NCI-H524 treated with DMSO at 0.1 percent for 48 hours (cell line): ENCODE measurements at regions not wholly inside any gene's neighbourhood (a gene's known extent, or its start where the extent isn't known, plus 50 kb on each side); places are given as distances from the start of the nearest gene placed in this dataset.
"Not testable (repeated sequence)": the region's sequence is repeated elsewhere in the genome, so short reads cannot be mapped to it uniquely, and the experiment has no call there.

Source experiments
- DNase-seq: peaks from one replicate; lab custom pipeline; 2025; lab: John Stamatoyannopoulos, UW

DNA sequence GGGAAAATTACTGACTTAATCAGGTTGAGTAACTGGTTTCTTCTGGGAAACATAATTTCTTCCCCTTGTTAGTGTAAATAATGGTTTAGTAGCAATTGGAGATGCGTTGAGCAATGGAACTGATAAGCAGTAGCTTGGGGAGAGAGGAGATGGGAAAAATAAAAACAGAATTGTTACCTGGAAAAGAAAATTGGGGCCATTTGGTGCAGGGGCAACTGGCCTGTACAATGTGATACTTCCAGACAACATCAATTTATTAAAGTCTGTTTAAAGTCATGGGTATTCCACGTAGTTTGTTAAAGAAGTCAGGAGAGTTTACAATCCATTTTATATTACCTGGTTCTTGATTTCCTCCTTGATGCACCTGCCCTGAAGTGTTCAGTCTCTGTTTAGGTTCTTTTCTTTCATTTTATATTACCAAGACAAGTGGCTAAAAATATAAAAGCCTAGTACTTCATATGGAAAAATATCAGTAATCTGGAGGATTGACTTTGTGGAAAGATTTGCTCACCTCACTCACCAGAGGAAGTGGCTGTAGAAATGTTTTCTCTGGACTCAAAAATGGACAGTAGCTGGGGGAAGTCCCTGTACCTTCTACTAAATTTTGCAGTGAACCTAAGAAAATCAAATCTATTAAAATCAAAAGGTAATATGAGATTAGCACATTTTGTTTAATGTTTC lies 161.0 kb downstream of the DDX1 start:
- DNase-seq = no peak

DNA sequence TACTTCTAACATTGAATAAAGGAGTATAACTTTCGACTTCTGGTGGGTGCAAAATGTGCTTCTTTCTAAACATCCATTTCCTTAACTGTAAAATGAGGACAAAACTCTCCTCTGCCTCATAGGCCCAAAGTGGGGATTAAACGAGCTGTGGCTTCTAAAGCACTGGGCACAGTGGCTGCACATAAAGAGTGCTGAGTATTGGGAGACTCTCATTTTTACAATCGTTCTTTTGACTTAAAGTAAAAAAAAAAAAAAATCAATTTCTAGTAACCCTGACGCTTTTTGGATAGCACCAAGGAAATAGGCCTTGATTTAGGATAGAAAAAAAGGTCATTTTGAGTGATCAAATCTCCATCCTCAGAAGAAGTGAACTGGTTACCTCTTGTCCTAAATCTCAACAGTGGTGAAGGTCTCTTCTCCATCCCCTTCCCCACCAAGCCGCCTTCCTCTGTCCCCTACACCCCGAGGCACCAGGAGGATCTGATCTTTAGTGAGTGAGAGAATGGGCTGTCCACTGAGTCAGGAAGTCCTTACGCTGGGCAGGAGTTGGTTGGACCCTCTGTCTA lies 161.6 kb downstream of the DDX1 start:
- DNase-seq = no peak

DNA sequence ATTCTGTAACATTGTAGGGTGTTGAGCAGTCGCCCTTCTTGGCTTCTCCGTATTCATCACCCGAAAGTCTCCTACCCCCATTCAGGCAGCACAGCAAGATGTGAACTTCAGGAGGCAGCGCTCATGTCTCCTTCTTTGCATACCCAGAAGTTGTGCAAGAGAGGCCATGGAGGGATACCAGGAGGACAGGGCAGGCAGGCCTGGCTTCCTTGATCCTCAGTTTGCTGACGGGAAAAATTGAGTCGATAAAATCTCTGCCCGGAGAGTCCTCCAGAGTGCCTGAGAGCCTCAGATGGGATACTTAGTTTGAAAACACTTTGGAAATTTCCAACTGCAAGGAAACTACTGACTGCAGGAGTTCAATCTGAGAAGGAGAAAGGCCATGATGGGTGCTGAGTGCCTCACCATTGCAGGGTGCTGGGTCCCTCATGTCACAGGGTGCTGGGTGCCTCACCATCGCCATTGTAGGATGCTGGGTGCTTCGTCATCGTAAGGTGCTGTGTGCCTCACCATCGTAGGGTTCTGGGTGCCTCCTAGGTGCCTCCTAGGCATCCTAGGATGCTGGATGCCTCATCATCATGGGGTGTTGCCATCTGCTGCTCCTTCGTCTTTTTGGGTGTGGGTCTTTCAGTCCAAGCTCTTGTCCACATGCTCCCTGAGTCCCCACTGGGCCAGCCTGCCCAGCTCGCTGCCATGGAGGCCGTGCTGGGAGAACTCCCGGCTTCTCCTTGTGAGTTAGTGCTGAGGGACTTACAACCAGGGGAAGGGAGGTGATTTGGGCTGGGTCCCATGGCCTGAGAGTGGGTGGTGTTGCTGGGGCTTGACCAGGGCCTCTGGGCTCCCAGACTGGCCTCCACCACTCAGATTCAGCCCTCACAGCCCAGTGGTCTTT lies 162.4 kb downstream of the DDX1 start:
- no peak for DNase-seq

DNA sequence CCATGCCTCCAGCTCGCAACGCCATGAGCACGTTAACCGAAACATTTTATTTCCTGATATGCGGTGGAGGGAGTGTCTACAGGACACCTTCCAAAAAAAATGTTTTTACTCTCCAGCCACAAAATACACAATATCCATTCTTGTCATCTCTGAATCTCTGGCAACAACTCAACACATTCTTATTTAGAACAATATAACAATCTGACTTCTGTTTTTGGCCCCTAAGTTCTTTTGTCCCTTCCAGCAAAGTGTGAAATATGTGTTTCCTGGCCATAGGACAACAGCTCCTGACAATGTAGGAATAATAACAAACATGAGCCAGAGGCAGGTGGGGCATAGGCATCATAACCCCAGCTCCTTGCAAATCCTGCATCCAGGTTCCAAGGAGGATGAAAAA lies 163.0 kb downstream of the DDX1 start:
- no peak for DNase-seq

DNA sequence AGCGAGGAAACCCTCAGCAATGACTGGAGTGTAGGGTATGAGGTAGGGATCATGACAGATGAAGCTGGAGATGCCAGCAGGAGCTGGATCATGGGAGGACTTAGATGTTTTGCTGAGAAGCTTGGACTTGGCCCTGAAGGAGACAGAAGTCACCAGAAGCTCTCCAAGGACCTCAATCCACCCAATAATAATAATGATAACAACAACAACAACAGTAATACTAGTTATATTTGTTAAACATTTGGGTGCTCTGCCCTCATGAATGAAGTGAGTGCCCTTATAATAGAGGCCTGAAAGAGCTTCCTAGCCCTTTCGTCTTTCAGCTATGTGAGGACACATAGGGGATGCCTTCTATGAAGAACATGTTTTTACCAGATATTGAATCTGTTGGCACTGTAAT lies 163.9 kb downstream of the DDX1 start:
- no peak for DNase-seq

DNA sequence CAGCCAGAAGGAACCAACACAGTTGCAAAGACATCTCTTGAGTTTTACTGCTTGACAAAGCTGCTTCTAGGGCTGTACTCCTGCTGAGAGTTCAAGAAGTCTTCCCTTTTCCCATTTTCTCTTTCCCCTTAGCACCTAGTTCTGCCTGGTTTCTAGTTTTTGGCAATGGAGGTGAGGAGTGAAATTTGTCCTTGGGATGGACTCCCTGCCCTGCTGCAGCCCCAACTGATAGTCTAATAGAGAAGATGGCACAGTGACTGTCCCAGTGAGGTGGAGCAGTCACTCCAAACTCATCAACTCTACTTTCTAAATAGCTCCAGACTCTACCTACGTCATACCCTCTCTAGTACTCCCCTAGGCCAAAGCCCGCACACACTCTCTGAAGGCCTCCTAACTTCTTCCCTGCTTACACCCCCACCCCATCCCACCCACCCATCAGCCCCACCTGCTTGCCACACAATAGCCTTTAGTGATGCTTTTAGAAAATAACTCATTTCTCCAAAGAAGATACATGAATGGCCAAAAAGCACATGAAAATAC lies 164.4 kb downstream of the DDX1 start:
- DNase-seq = no peak

DNA sequence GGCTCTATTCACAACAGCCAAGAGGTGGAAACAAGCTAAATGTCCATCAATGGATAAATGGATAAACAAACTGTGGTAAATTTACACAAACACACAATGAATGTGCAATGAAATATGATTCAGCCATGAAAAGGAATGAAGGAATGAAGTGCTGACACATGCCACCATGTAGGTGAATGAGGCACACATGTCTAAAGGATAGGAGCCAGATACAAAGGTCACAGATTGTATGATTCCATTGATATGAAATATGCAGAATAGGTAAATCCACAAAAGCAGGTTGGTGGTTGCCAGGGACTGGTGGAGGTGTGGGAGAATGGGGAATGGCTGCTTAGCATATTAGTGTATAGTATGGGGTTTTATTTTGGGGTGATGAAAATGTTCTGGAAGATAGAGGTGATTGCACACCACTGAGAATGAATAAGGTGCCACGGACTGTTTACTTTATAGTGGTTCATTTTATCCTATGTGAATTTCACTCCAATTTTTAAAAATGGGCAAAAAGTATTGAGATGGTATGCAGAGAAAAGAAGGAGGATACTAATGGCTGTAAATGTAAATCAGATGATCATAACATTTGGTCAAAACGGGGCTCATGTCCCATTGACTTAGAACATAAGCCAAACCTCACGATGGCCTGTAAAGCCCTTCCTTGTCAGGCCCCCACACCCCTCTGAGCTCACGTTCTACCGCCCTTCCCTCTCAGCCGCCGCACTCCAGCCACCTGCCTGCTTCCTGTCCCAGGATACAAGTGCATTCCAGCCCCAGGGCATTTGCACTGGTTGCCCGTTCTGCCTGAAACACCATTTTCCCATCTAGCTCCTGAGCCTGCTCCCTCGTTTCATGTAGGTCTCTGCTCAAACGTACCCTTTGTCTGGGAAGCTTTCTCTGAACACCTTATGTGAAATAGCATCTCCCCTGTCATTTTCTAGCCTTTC lies 165.5 kb downstream of the DDX1 start:
- no peak for DNase-seq

DNA sequence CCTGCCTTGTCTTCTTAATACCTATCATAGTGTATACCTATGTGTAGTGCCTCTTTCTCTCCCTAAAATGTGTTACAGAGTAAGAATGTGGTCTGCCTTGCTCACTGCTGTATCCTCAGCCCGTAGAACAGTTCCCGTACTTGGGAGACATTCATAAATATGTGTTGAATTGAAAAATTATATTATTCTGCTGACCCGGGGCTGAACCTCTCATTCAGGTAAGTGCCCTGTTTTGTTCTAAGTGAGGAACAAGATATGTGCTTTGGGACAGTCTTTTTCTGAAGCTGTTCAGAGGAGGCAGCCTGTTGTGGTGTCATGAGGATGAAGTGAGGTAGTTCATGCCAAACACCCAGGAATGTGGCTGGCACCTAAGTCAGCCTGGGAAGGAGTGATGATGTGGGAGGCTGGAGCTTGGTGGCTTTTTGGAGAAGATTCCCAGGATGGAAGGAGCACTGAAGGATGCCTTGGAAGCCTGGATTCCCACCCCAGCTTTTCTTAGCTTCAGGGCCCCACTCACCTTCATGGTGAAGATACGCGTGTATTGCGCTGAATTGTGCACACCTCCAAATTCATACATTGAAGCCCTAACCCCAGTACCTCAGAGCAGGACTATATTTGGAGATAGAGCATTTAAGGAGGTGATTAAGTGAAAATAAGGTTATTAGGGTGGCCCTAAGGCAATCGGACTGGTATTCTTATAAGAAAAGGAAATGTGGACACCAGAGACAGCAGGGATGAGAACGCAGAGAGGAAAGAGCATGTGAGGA lies 166.3 kb downstream of the DDX1 start:
- no peak for DNase-seq

DNA sequence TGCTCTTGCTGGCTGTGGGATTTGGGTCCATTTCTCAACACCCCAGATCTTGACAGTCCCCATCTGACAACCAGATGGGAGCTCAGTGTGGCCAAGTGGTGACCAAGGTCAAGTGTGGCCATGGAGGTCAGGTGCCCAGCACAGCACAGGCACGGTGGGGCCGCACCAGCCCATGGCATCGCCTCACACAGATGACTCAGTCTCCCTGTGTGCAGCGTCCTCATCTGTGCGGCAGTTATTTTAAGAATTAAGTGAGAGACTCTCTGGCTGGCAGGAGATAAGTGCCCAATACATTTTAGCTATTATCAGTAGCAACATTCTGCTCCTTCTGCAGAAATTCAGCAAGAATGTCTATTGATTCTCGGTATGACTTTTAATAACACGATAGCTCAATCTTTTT lies 167.2 kb downstream of the DDX1 start:
- no peak for DNase-seq

DNA sequence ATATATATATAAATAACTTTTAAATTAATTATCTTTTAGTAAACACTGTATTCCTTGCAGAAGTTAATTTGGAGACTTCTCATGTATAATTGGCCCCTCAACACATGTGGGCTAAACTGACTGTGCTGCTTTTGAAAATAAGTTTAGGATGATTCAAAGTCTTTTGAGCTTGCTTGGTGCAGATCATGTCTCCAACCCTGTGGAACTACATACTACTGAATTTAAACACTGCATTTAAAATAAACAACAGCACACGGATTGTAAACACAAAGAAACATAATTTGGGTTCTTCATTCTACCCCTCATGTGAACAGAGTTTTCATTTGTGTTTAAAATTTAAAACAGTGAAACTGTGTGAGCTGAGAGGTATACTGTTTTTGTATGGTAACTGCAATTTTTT lies 167.7 kb downstream of the DDX1 start:
- DNase-seq = no peak

DNA sequence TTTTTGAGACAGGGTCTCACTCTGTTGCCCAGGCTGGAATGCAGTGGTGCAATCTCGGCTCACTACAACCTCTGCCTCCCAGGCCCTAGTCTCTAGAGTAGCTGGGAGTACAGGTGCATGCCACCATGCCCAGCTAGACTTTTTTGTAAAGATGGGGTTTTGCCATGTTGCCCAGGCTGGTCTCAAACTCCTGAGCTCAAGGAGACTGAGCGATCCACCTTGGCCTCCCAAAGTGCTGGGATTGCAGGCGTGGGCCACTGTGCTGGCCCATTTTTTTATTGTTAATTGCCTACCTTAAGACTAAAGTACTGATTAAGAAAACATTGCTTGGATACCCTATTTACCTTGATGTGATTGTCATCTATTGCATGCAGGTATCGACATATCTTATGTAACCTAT lies 168.1 kb downstream of the DDX1 start:
- not testable (repeated sequence) for DNase-seq

DNA sequence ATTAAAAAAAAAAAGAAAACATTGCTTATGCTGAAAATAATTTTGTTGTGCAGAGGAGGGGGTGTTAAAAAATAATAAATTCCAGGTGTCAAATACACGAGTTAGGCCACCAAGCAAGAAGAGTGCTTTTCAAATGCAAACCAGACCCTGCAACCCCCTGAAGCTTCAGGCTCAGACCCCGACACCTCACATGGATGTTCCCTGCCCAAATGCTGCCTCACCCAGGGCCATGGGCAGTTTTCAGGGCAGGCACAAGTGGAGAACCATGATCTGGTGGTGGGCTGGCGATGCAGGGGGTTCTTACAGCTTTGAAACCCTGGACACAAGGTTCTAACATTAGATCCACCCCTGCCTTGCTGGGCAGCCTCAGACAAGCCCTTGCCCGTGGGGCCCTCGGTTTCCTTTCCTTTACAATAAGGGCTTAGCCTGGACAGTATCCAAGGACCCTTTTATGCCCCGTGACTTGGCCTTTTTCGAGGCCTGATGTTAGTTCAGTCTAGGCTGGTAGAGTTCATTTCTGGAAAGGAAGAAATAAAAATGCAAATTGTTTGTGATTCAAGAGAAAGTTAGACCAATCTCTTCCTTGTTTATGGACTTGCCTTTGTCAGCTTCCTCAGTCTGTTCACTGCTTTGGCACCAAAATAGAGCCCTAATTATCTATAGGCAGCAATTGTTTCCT lies 168.7 kb downstream of the DDX1 start:
- DNase-seq = no peak

DNA sequence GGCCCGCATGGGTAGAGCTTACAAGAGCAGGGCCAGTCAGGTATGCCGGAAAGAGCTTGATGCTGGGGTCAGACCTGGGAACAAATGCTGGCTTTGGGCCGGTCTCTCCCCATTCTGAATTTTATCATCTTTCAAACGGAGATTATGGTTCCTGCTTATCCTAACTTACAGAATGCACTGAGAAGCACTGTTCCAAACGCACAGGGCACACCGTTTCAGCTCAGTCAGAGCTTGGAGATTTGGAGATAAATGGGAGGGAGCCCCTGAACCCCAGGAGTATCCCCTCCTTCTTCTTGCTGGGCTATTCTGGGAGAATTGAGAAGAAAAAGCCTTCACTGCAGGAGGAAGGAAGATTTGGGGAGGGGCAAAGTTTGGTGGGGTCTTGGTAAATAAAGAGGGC lies 169.4 kb downstream of the DDX1 start:
- DNase-seq = no peak

DNA sequence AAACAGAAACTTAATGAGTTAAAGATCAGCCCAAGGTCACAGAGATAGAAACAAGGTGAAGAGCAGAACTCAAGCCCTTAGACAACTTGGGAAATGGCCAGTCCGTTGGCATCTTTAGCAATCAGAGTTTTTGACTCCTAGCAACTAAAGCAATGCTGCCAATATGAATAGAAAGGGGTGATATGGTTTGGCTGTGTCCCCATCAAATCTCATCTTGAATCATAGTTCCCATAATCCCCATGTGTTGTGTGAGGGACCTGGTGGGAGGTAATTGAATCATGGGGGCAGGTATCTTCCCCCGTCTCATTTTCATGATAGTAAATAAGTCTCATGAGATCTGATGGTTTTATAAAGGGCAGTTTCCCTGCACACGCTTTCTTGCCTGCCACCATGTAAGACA lies 170.2 kb downstream of the DDX1 start:
- no peak for DNase-seq

DNA sequence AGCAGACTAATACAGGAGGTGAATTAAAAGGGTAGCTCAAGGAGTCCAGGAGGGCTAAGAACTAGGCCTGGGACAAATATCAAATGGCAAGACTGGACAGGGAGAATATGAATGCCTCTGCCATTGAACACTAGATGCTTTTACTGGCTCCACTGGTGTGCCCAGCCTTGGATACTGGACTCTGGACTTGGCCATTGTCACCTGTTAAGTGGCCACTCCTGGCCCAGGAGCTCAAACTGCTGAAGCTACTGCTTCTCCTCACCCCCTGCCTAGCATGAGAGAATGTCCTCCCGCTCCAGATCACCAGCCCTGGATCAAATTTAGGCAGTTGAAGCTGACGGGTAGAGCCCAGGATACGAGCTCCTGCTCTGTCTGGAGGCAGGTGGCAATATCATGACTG lies 170.8 kb downstream of the DDX1 start:
- DNase-seq = no peak

DNA sequence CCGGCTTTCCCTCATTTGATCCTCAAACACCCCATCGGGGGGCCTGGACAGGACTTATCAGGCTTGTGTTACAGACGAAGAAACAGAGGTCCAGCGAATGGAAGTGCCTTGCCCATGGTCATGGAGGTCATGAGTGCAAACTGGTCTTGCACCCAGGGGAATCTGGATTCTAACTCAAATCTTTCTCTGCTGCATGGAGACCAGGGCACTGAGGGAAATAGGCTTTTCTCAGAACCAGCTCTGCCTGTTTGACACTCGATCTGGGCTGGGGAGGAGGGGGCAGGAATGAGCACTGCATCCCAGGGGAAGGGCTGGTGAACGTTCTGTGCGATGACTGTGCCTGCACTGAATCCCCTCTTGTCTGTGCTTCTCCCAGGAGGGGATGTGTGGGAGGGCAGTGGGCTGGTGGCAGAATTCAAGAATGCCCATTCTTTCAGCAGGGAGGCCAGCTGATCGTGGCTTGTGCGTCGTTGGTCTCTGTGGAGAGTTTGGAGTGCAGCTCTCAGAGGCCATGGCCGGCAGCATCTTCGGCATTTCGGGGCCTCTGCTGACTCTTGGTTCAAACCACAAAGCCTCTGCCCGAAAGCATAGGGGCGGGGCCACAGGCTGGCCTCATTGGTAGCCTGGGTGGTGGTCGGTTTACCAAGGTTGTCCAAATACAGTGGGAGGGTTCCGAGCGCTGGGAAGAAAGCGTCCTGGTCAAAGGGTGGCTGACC lies 171.6 kb downstream of the DDX1 start:
- no peak for DNase-seq

DNA sequence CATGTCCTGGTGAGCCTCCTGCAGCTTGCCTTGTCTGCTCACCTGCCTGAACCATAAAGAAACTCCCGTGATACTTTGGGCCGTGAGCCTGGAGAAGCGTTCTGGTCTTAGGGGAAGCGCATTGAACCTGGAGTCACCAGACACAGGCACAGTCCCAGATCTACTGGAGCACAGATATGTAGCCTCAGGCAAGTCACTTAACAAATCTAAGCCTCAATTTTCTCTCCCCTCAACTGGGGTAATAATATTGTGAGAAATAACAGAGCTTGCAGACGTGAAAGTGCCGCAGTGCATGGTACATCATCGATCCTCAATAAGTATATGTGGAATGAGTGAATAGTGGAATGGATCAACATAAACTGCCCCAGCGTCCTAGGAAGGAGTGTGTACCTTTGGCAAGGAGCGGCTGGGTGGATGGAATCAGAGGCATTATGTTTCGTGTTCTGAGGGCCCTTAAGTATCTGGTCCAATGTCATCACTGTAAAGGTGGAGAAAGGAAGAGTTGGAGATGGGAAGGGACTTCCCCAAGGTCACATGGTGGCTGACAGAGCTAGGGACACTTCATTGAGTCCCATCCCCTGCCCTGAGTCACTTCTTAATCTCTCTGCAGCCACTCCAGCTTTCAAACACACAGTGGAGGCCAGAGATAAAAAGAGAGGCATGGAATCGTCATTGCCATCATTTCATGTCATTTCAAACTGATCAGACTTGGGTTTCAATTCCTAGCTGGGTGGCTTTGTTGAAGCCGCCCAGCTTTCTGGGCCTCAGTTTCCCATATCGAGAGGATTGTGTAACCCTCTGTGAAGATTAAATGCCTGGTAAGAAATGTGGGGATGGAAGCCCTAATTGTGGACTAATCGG lies 172.4 kb downstream of the DDX1 start:
- no peak for DNase-seq

DNA sequence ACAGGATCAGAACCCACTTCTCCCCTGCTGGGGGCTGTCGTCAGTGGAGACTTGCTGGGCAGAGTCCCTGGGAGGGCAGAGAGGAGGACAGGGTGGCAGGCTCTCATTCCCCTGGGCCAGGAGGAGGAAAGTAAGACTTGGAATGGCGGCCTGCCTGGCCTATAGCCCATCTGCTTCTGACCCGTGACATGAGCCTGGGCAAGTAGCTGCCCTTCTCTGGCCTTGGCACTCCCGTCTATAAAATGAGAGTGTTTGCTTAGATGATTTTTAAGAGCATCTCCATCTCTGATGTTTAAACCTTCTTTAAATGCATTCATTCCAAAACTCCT lies 173.0 kb downstream of the DDX1 start:
- DNase-seq = no peak

DNA sequence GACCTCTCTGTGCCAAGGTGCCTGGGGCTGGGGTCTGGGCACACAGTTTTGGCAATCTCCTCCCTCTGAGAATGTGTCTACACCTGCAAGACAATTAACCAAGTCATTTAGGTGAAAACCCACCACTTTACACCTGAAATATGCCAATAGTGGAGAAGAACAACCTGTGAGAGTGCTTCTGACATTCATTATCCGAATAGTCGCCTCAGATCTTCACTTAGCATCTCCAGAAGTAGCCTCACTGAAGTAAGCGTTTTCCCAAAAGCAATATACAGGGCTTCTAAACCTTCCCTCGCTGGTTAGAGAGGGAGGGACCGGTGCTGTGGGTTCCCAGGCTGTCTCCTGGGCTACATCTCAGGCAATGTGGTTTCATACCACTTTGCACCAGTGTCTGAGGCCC lies 173.5 kb downstream of the DDX1 start:
- no peak for DNase-seq
